Duodenal mucosa (tissue), 2 donors: ENCODE measurements at regions not wholly inside any gene's neighbourhood (a gene's known extent, or its start where the extent isn't known, plus 50 kb on each side); places are given as distances from the start of the nearest gene placed in this dataset.

ENCODE experiments used
- H3K27ac ChIP-seq: one replicate; pipeline ENCODE4 v1.7.0; 2013; ENCODE audit warnings: low read depth, low read length
- H3K27me3 ChIP-seq, 2 donors: one replicate each; pipeline ENCODE4 v1.7.0; 2013; ENCODE audit warnings: low read length in 2 of 2, control low read depth in 1 of 2; ENCODE audit not compliant: insufficient read depth in 2 of 2, control insufficient read depth in 1 of 2
- H3K36me3 ChIP-seq, 2 donors: one replicate each; pipeline ENCODE4 v1.7.0; 2013; ENCODE audit warnings: low read length in 2 of 2, control low read depth in 1 of 2; ENCODE audit not compliant: insufficient read depth in 2 of 2, control insufficient read depth in 1 of 2
- H3K4me1 ChIP-seq, 2 donors: one replicate each; pipeline ENCODE4 v1.7.0; 2013; ENCODE audit warnings: low read length in 2 of 2, control low read depth in 1 of 2; ENCODE audit not compliant: insufficient read depth in 2 of 2, control insufficient read depth in 1 of 2
- H3K4me3 ChIP-seq, 2 donors: one replicate each; pipeline ENCODE4 v1.7.0; 2013; ENCODE audit warnings: low read length in 2 of 2, low read depth in 1 of 2
- H3K9ac ChIP-seq, 2 donors: one replicate each; pipeline ENCODE4 v1.7.0; 2013; ENCODE audit warnings: low read length in 2 of 2, low read depth in 1 of 2
- H3K9me3 ChIP-seq, 2 donors: one replicate each; pipeline ENCODE4 v1.7.0; 2013; ENCODE audit warnings: low read length in 2 of 2, control low read depth in 1 of 2; ENCODE audit not compliant: control insufficient read depth in 1 of 2

- peaks cover 0 to 4% of the 10 kb centered on the region in 2 donors for H3K9me3 ChIP-seq
These were observed 303.6 kb downstream of the LMO4 start for GRCh38 chr1:87632232-87632631.

GRCh38 chr1:87636198-87636892, 307.7 kb downstream of the LMO4 start:
- Histone ChIP-seq H3K9me3 (peaks cover 0 to 4% of the 10 kb centered on the region in 2 donors), H3K36me3 (no peaks in the 10 kb centered on the region), H3K27ac (no peak overlapping the region), H3K4me1 (no peaks in the 10 kb centered on the region), H3K27me3 (no peaks in the 10 kb centered on the region), H3K4me3 (no peak overlapping the region), H3K9ac (no peak overlapping the region)

More at GRCh38 chr1:87632232-87632631, 303.6 kb downstream of the LMO4 start:
- Histone ChIP-seq H3K4me1 (no peaks in the 10 kb centered on the region), H3K27ac (no peak overlapping the region), H3K27me3 (no peaks in the 10 kb centered on the region), H3K9ac (no peak overlapping the region), H3K36me3 (no peaks in the 10 kb centered on the region), H3K4me3 (no peak overlapping the region)

- Histone ChIP-seq H3K27ac (no peak overlapping the region), H3K27me3 (no peaks in the 10 kb centered on the region), H3K4me1 (peaks cover 5 to 6% of the 10 kb centered on the region in 2 donors), H3K36me3 (no peaks in the 10 kb centered on the region), H3K9ac (no peak overlapping the region), H3K9me3 (peaks cover 0 to 2% of the 10 kb centered on the region in 2 donors), H3K4me3 (no peak overlapping the region)
These were observed 310.0 kb downstream of the LMO4 start for GRCh38 chr1:87638636-87639035.

GRCh38 chr1:87641996-87642395, 313.3 kb downstream of the LMO4 start:
- H3K4me1 ChIP-seq = peaks cover 5 to 6% of the 10 kb centered on the region in 2 donors
- H3K4me3 ChIP-seq = no peak overlapping the region
- no peaks in the 10 kb centered on the region for H3K9me3 ChIP-seq
- no peak overlapping the region for H3K9ac ChIP-seq
- H3K27me3 ChIP-seq = no peaks in the 10 kb centered on the region
- no peaks in the 10 kb centered on the region for H3K36me3 ChIP-seq
- no peak overlapping the region for H3K27ac ChIP-seq

- no peak overlapping the region for H3K27ac ChIP-seq
- peaks cover 5 to 6% of the 10 kb centered on the region in 2 donors for H3K4me1 ChIP-seq
- H3K27me3 ChIP-seq = no peaks in the 10 kb centered on the region
- no peaks in the 10 kb centered on the region for H3K36me3 ChIP-seq
- no peaks in the 10 kb centered on the region for H3K9me3 ChIP-seq
- H3K9ac ChIP-seq = no peak overlapping the region
- H3K4me3 ChIP-seq = no peak overlapping the region
These were observed 314.0 kb downstream of the LMO4 start for GRCh38 chr1:87642581-87643221.

GRCh38 chr1:87644033-87644578, 315.4 kb downstream of the LMO4 start:
- peaks cover 5 to 6% of the 10 kb centered on the region in 2 donors for H3K4me1 ChIP-seq

GRCh38 chr1:87644579-87645190, 316.0 kb downstream of the LMO4 start:
- Histone ChIP-seq H3K27ac (no peak overlapping the region), H3K4me3 (no peak overlapping the region), H3K4me1 (peaks cover 5 to 6% of the 10 kb centered on the region in 2 donors), H3K9me3 (no peaks in the 10 kb centered on the region), H3K9ac (no peak overlapping the region), H3K36me3 (no peaks in the 10 kb centered on the region), H3K27me3 (no peaks in the 10 kb centered on the region)

More at GRCh38 chr1:87644033-87644578, 315.4 kb downstream of the LMO4 start:
- Histone ChIP-seq H3K27me3 (no peaks in the 10 kb centered on the region), H3K36me3 (no peaks in the 10 kb centered on the region), H3K9me3 (no peaks in the 10 kb centered on the region), H3K9ac (no peak overlapping the region), H3K4me3 (no peak overlapping the region), H3K27ac (no peak overlapping the region)

GRCh38 chr1:87647430-87648177, 318.9 kb downstream of the LMO4 start:
- Histone ChIP-seq H3K27ac (no peak overlapping the region), H3K9ac (no peak overlapping the region), H3K4me1 (peaks cover 1 to 2% of the 10 kb centered on the region in 2 donors), H3K4me3 (no peak overlapping the region), H3K36me3 (no peaks in the 10 kb centered on the region), H3K9me3 (no peaks in the 10 kb centered on the region), H3K27me3 (no peaks in the 10 kb centered on the region)

- Histone ChIP-seq H3K27ac (no peak overlapping the region), H3K36me3 (no peaks in the 10 kb centered on the region), H3K4me3 (no peak overlapping the region), H3K4me1 (no peaks in the 10 kb centered on the region), H3K9ac (no peak overlapping the region), H3K27me3 (no peaks in the 10 kb centered on the region), H3K9me3 (no peaks in the 10 kb centered on the region)
These were observed 319.8 kb downstream of the LMO4 start for GRCh38 chr1:87648323-87649119.
